SK-N-SH treated with all-trans-retinoic acid at 6 μM for 48 hours (cell line): ENCODE measurements at regions not wholly inside any gene's neighbourhood (a gene's known extent, or its start where the extent isn't known, plus 50 kb on each side); places are given as distances from the start of the nearest gene placed in this dataset.

Experiments
- ATAC-seq: fragments of 200-7000 bp; cut with Tn5 transposase; 3 replicates; pipeline ENCODE4 v1.9.1; 2020; ENCODE audit warnings: mild to moderate bottlenecking, moderate library complexity
- ARNTL ChIP-seq: fragments of 450-650 bp; formaldehyde crosslinking; IDR thresholded peaks from 2 replicates; pipeline ENCODE4 v1.5.0; 2020; ENCODE audit warnings: low read depth, mild to moderate bottlenecking, moderate library complexity, borderline replicate concordance
- BACH2 ChIP-seq: fragments of 250-450 bp; sonication (Bioruptor Pico); IDR thresholded peaks from 2 replicates; pipeline ENCODE4 v1.9.0; 2021; ENCODE audit warnings: mild to moderate bottlenecking, borderline replicate concordance
- CREB5 ChIP-seq: fragments of 250-450 bp; sonication (Bioruptor Pico); IDR thresholded peaks from 2 replicates; pipeline ENCODE4 v1.5.1; 2020; ENCODE audit warnings: low read depth, mild to moderate bottlenecking, moderate library complexity
- CSDC2 ChIP-seq: fragments of 250-450 bp; sonication (Bioruptor Pico); IDR thresholded peaks from 2 replicates; pipeline ENCODE4 v1.5.0; 2020; ENCODE audit warnings: mild to moderate bottlenecking, moderate library complexity
- CSRNP3 ChIP-seq: fragments of 250-450 bp; sonication (Bioruptor Pico); IDR thresholded peaks from 2 replicates; pipeline ENCODE4 v1.5.1; 2021; ENCODE audit warnings: mild to moderate bottlenecking, moderate library complexity
- ESRRG ChIP-seq: fragments of 250-450 bp; sonication (Bioruptor Pico); IDR thresholded peaks from 2 replicates; pipeline ENCODE4 v1.6.1; 2021; ENCODE audit warnings: mild to moderate bottlenecking
- GLIS3 ChIP-seq: fragments of 250-450 bp; sonication (Bioruptor Pico); IDR thresholded peaks from 2 replicates; pipeline ENCODE4 v1.5.0; 2020; ENCODE audit warnings: mild to moderate bottlenecking, moderate library complexity
- ISL1 ChIP-seq: fragments of 250-450 bp; sonication (Bioruptor Pico); IDR thresholded peaks from 2 replicates; pipeline ENCODE4 v2.1.2; 2022; ENCODE audit warnings: mild to moderate bottlenecking, moderate library complexity
- OSR1 ChIP-seq: fragments of 250-450 bp; sonication (Bioruptor Pico); IDR thresholded peaks from 2 replicates; pipeline ENCODE4 v1.8.0; 2022; ENCODE audit warnings: moderate library complexity, mild to moderate bottlenecking, inconsistent platforms
- PATZ1 ChIP-seq: fragments of 250-450 bp; sonication (Bioruptor Pico); IDR thresholded peaks from 2 replicates; pipeline ENCODE4 v1.8.0; 2020; ENCODE audit warnings: mild to moderate bottlenecking, moderate library complexity, borderline replicate concordance
- PPARA ChIP-seq: fragments of 250-450 bp; sonication (Bioruptor Pico); IDR thresholded peaks from 2 replicates; pipeline ENCODE4 v1.5.0; 2020; ENCODE audit warnings: mild to moderate bottlenecking, borderline replicate concordance
- RARB ChIP-seq: fragments of 250-450 bp; sonication (Bioruptor Pico); IDR thresholded peaks from 2 replicates; pipeline ENCODE4 v1.8.0; 2021; ENCODE audit warnings: mild to moderate bottlenecking, moderate library complexity
- SNAI2 ChIP-seq: fragments of 250-450 bp; sonication (Bioruptor Pico); IDR thresholded peaks from 2 replicates; pipeline ENCODE4 v1.5.0; 2020; ENCODE audit warnings: mild to moderate bottlenecking, moderate library complexity
- TCF4 ChIP-seq: fragments of 250-450 bp; sonication (Bioruptor Pico); IDR thresholded peaks from 2 replicates; pipeline ENCODE4 v1.8.0; 2021; ENCODE audit warnings: mild to moderate bottlenecking, moderate library complexity, borderline replicate concordance
- TOX ChIP-seq: fragments of 250-450 bp; sonication (Bioruptor Pico); IDR thresholded peaks from 2 replicates; pipeline ENCODE4 v1.8.0; 2021; ENCODE audit warnings: mild to moderate bottlenecking, moderate library complexity, borderline replicate concordance
- TSHZ2 ChIP-seq: fragments of 250-450 bp; sonication (Bioruptor Pico); IDR thresholded peaks from 2 replicates; pipeline ENCODE4 v1.5.0; 2020; ENCODE audit warnings: mild to moderate bottlenecking, moderate library complexity
- ZC3H10 ChIP-seq: fragments of 250-450 bp; sonication (Bioruptor Pico); IDR thresholded peaks from 2 replicates; pipeline ENCODE4 v1.5.1; 2021; ENCODE audit warnings: mild to moderate bottlenecking, moderate library complexity
- ZFP3 ChIP-seq: fragments of 250-450 bp; sonication (Bioruptor Pico); IDR thresholded peaks from 2 replicates; pipeline ENCODE4 v1.5.0; 2020; ENCODE audit warnings: mild to moderate bottlenecking, moderate library complexity
- ZFP30 ChIP-seq: fragments of 450-650 bp; formaldehyde crosslinking; IDR thresholded peaks from 2 replicates; pipeline ENCODE4 v1.5.0; 2022; ENCODE audit warnings: mild to moderate bottlenecking, moderate library complexity
- ZNF565 ChIP-seq: fragments of 450-650 bp; formaldehyde crosslinking; conservative IDR thresholded peaks from 2 replicates; pipeline ENCODE4 v1.5.0; 2020; ENCODE audit warnings: low read depth, mild to moderate bottlenecking, moderate library complexity
- ZNF70 ChIP-seq: fragments of 450-650 bp; formaldehyde crosslinking; IDR thresholded peaks from 2 replicates; pipeline ENCODE4 v1.5.0; 2020; ENCODE audit warnings: mild to moderate bottlenecking, moderate library complexity

GRCh38 chr10:78445308-78445707, 411.6 kb downstream of the RPS24 start:
- ATAC-seq, result no peak
- TF ChIP-seq TSHZ2 (CRISPR knock-in tag) (no peak), TOX (CRISPR knock-in tag) (no peak), ARNTL (CRISPR knock-in tag) (no peak), RARB (CRISPR knock-in tag) (no peak), ZFP30 (CRISPR knock-in tag) (no peak), OSR1 (CRISPR knock-in tag) (no peak), BACH2 (CRISPR knock-in tag) (no peak), ZC3H10 (no peak), ZNF565 (CRISPR knock-in tag) (no peak), PATZ1 (no peak), CREB5 (no peak), TCF4 (no peak), ZNF70 (CRISPR knock-in tag) (no peak), ZFP3 (no peak)

GRCh38 chr10:78448470-78448869, 414.8 kb downstream of the RPS24 start:
- no peak for ATAC-seq
- TF ChIP-seq ISL1 (CRISPR knock-in tag) (no peak), ZNF565 (CRISPR knock-in tag) (no peak), CREB5 (no peak), TCF4 (no peak), PPARA (CRISPR knock-in tag) (no peak), ZFP30 (CRISPR knock-in tag) (no peak), TOX (CRISPR knock-in tag) (no peak), BACH2 (CRISPR knock-in tag) (no peak), SNAI2 (CRISPR knock-in tag) (no peak), ESRRG (CRISPR knock-in tag) (no peak), ZFP3 (no peak)

- TF ChIP-seq SNAI2 (CRISPR knock-in tag) (no peak), ZNF565 (CRISPR knock-in tag) (no peak), ISL1 (CRISPR knock-in tag) (no peak), GLIS3 (CRISPR knock-in tag) (no peak), OSR1 (CRISPR knock-in tag) (no peak), ZFP3 (no peak), ZFP30 (CRISPR knock-in tag) (no peak), CSDC2 (CRISPR knock-in tag) (no peak)
- no peak for ATAC-seq
Measured at GRCh38 chr10:78448994-78449418, 415.3 kb downstream of the RPS24 start.

GRCh38 chr10:78449554-78449953, 415.9 kb downstream of the RPS24 start:
- no peak for ATAC-seq
- TF ChIP-seq CREB5 (no peak), ZNF70 (CRISPR knock-in tag) (no peak), CSRNP3 (no peak), BACH2 (CRISPR knock-in tag) (no peak), GLIS3 (CRISPR knock-in tag) (no peak), ESRRG (CRISPR knock-in tag) (no peak), TSHZ2 (CRISPR knock-in tag) (no peak), ZNF565 (CRISPR knock-in tag) (no peak), ARNTL (CRISPR knock-in tag) (no peak)
